WERI-Rb-1 (cell line): ENCODE measurements at regions not wholly inside any gene's neighbourhood (a gene's known extent, or its start where the extent isn't known, plus 50 kb on each side); places are given as distances from the start of the nearest gene placed in this dataset.

Experiments used
- DNase-seq: peaks from one replicate; pipeline ENCODE4 v3.0.0-alpha.2; 2020
- H3K27ac ChIP-seq: fragments of 250-450 bp; sonication (Bioruptor Pico); 2 replicates; pipeline ENCODE4 v1.5.1; 2020; ENCODE audit warnings: mild to moderate bottlenecking, moderate library complexity
- H3K27me3 ChIP-seq: fragments of 250-450 bp; sonication (Bioruptor Pico); 2 replicates; pipeline ENCODE4 v1.5.1; 2021; ENCODE audit warnings: mild to moderate bottlenecking, low read depth, moderate library complexity; ENCODE audit not compliant: insufficient read depth, severe bottlenecking
- H3K36me3 ChIP-seq: fragments of 250-450 bp; sonication (Bioruptor Pico); 2 replicates; pipeline ENCODE4 v1.5.1; 2020; ENCODE audit warnings: mild to moderate bottlenecking, moderate library complexity
- H3K4me3 ChIP-seq: 2 replicates; pipeline ENCODE4 v1.5.1; 2011; ENCODE audit warnings: low read depth, mild to moderate bottlenecking, control low read depth, low read length
- H3K9me3 ChIP-seq: fragments of 250-450 bp; sonication (Bioruptor Pico); 2 replicates; pipeline ENCODE4 v1.5.1; 2021; ENCODE audit warnings: mild to moderate bottlenecking, moderate library complexity; ENCODE audit not compliant: severe bottlenecking
- TF ChIP-seq, protein P1 (sequence below): IDR thresholded peaks from 2 replicates; pipeline ENCODE4 v1.5.1; 2011; ENCODE audit warnings: low read depth, mild to moderate bottlenecking, control low read depth, inconsistent platforms, low read length

DNA sequence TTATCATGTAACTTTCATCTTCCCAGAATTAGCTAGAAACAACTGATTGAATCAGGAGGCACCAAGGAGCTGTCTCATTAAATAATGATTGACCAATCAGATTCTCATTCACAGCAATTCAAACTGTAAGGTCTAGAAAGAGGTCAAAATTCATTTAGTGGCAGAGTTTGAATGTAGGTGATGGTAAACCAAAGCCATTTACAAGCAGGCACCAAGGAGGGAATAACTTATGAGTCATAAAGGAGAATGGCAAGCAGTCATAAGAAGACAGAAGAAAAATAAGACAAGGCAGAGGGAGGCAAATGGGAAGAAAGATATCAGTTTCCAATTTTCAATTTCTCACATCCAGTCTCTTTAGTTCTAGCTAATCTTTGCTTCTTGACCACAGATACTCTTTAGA is 52.9 kb upstream of the DEFB112 start:
- Histone ChIP-seq H3K27ac (no peak overlapping the region), H3K36me3 (no peaks in the 10 kb centered on the region), H3K9me3 (no peaks in the 10 kb centered on the region), H3K4me3 (no peak overlapping the region), H3K27me3 (no peaks in the 10 kb centered on the region)
- TF ChIP-seq, protein P1, sequence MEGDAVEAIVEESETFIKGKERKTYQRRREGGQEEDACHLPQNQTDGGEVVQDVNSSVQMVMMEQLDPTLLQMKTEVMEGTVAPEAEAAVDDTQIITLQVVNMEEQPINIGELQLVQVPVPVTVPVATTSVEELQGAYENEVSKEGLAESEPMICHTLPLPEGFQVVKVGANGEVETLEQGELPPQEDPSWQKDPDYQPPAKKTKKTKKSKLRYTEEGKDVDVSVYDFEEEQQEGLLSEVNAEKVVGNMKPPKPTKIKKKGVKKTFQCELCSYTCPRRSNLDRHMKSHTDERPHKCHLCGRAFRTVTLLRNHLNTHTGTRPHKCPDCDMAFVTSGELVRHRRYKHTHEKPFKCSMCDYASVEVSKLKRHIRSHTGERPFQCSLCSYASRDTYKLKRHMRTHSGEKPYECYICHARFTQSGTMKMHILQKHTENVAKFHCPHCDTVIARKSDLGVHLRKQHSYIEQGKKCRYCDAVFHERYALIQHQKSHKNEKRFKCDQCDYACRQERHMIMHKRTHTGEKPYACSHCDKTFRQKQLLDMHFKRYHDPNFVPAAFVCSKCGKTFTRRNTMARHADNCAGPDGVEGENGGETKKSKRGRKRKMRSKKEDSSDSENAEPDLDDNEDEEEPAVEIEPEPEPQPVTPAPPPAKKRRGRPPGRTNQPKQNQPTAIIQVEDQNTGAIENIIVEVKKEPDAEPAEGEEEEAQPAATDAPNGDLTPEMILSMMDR: no peak
- no peak for DNase-seq

DNA sequence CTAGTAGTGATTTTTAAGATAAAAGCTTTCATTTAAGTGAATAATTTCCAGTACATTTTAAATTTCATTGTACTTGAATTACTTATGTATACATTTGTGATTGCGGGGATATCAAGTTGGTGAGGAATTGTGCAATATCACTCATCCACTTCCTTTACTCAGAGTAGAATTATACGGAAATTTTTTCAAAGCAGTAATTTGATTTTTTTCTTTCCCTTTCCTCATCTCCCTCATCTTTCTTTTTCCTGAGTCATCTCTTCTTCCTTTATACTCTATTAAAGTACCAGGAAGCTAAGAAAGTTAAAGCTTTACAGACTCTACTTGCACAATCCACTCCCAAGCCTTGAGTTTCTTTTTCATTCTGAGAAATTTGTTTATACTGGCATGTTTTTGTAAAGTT is 60.9 kb upstream of the DEFB112 start:
- no peak overlapping the region for H3K27ac ChIP-seq
- H3K9me3 ChIP-seq: no peaks in the 10 kb centered on the region
- no peaks in the 10 kb centered on the region for H3K27me3 ChIP-seq
- DNase-seq: no peak
- TF ChIP-seq, protein P1: no peak
- no peaks in the 10 kb centered on the region for H3K36me3 ChIP-seq
- H3K4me3 ChIP-seq: no peak overlapping the region

DNA sequence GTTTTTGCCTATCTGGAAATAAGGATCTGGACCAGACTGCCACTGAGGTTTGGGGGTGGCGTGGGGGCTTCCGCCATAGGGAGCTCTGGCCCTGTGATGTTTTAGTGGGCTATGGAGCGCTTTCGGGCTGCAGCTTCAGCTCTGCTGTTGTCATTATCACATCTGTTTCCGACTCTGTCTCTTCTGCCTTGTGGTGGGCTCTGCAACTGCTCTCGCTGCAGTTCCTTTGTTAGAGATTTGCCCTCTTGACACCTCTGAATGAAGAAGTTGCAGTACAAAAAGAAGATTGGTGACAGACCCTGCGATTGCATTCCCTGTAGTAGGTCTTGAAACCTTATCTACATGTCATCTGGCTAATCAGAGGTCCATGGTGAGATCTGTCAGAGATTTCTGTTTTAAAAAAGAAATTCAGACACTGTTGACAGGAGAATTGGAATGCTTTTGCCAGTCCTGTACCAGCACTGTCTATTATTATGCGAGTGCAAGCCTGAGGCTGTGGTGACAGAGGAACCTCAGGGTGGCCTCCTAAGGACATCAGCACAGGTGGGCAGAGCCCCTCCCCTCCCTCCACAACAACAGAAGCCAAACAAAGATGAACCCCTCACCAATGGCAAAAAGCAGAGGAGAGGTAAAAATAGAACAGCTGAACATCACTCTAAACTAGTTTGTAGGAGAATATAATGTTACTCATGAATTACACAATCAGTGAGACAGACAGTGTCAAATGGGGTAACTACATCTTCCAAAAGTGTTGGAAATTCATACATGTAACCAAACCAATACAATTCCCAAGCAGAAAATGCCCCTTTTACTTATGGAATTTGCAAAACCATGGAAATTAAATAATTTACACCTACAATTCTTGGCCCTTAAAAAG is 63.5 kb upstream of the DEFB112 start:
- H3K27ac ChIP-seq: no peak overlapping the region
- H3K4me3 ChIP-seq: no peak overlapping the region
- no peaks in the 10 kb centered on the region for H3K36me3 ChIP-seq
- H3K9me3 ChIP-seq: no peaks in the 10 kb centered on the region
- no peaks in the 10 kb centered on the region for H3K27me3 ChIP-seq
- DNase-seq: no peak
- TF ChIP-seq, protein P1: no peak

DNA sequence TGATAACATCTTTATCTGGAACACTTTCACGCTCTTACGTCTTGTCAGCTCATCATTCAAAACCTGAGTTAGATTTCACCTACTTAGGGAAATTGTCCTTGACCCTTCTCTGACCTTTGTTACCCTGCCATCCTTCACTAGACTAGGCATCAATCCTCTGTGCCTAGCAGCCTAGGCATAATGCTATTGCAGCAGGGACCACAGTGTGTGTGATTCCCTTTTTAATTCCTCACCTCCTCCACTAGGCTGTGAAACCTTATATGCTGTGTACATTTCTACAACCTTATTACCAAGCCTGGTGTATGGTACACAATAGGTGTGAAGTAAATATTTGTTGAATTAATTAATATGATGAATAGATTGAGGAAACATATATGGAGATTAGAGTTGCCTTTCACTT is 66.7 kb upstream of the DEFB112 start:
- Histone ChIP-seq H3K9me3 (no peaks in the 10 kb centered on the region), H3K36me3 (no peaks in the 10 kb centered on the region), H3K27ac (no peak overlapping the region), H3K27me3 (no peaks in the 10 kb centered on the region), H3K4me3 (no peak overlapping the region)
- no peak for DNase-seq
- TF ChIP-seq, protein P1: no peak

DNA sequence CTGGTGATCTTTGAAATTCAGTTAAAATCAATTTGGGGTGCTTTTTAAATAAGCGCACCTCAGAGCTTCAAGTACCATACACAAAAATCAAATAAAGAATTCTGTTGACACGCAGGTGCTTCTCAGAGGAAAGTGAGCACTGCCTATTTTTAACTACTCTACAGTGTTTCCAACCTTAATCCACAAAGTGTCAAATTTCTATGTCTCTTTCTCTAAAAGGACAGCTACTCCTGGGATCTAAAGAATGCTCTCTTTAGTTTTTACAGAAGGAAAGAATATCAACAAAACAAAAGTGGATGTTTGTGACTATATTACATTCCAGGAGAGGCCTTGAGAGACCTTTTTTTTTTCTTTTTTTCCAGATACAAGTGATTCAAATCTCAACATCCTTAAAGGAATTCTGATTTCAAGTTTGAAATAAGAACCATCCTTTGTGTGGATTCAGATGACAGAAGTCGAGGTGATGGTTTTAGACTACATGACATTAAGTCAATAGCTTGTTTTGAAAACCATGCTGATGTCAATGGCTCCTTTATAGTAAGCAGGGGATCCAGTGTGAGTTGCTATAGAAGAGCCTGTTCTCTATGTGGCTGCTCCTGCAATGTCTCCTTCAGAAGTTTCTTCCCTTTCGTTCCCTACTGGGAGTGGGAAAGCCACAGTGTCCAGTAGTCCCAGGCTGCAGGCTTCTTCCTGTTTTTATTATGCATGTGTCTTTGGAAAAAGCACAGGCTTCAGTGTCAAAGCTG is 67.2 kb upstream of the DEFB112 start:
- Histone ChIP-seq H3K36me3 (no peaks in the 10 kb centered on the region), H3K4me3 (no peak overlapping the region), H3K27ac (no peak overlapping the region), H3K9me3 (no peaks in the 10 kb centered on the region), H3K27me3 (no peaks in the 10 kb centered on the region)
- DNase-seq: no peak
- TF ChIP-seq, protein P1: no peak
